Kidney (tissue), 13 donors: ENCODE measurements at regions not wholly inside any gene's neighbourhood (a gene's known extent, or its start where the extent isn't known, plus 50 kb on each side); places are given as distances from the start of the nearest gene placed in this dataset.

ENCODE experiments used
- DNase-seq, 5 donors: peaks; one replicate each; pipeline ENCODE4 v3.0.0-alpha.2; 2013 to 2020
- FAIRE-seq: peaks from 2 replicates; lab custom pipeline; 2012; peaks lifted over from hg19 to GRCh38; lab: Jason Lieb, UNC
- H3K27ac ChIP-seq, 2 donors: one replicate each; pipeline ENCODE4 v1.7.0; 2013; ENCODE audit warnings: low read depth in 2 of 2, low read length in 2 of 2, inconsistent platforms in 1 of 2
- H3K27me3 ChIP-seq: one replicate; pipeline ENCODE4 v1.7.1; 2013; ENCODE audit warnings: low read length, inconsistent platforms; ENCODE audit not compliant: control insufficient read depth, insufficient read depth
- H3K36me3 ChIP-seq, 3 donors: one replicate each; pipeline versions ENCODE4 v1.7.0 to v1.7.1; 2013; ENCODE audit warnings: low read length in 3 of 3, control low read depth in 1 of 3, inconsistent platforms in 1 of 3; ENCODE audit not compliant: insufficient read depth in 3 of 3, control insufficient read depth in 2 of 3
- H3K4me1 ChIP-seq, 3 donors: one replicate each; pipeline versions ENCODE4 v1.7.0 to v1.7.1; 2013; ENCODE audit warnings: low read length in 3 of 3, inconsistent platforms in 1 of 3, low read depth in 1 of 3; ENCODE audit not compliant: control insufficient read depth in 2 of 3, insufficient read depth in 2 of 3
- H3K4me3 ChIP-seq, 3 donors: one replicate each; pipeline versions ENCODE4 v1.7.0 to v1.8.1; 2013; ENCODE audit warnings: low read length in 3 of 3, control low read depth in 1 of 3, inconsistent platforms in 1 of 3
- H3K9ac ChIP-seq, 3 donors: one replicate each; pipeline versions ENCODE4 v1.7.0 to v1.7.1; 2013; ENCODE audit warnings: low read length in 3 of 3, control low read depth in 1 of 3, inconsistent platforms in 1 of 3
- H3K9me3 ChIP-seq, 3 donors: one replicate each; pipeline versions ENCODE4 v1.7.0 to v1.7.1; 2013; ENCODE audit warnings: low read length in 3 of 3, control low read depth in 1 of 3, inconsistent platforms in 1 of 3; ENCODE audit not compliant: control insufficient read depth in 2 of 3, insufficient read depth in 1 of 3
- CTCF ChIP-seq: IDR thresholded peaks from 3 replicates; pipeline ENCODE4 v1.5.1; 2012; ENCODE audit warnings: mild to moderate bottlenecking, moderate library complexity, borderline replicate concordance; ENCODE audit not compliant: insufficient read depth; ENCODE audit errors: extremely low read depth
- intact Hi-C: fragments of 100-400 bp; cut with DNase I; formaldehyde crosslinking; loops from one replicate; pipeline ENCODE4 v1.11.1; 2022
- donor health status: control.
- donor health status: control.
- donor health status: control.
- donor health status: control.
- donor health status: control.
- donor health status: DM: yes; HTN: yes; CAD: no.
- donor health status: Normal renal cell carcinoma (clear cell type).

GRCh38 chr20:11354846-11355245, 562.8 kb upstream of the BTBD3 start:
- Histone ChIP-seq H3K4me1 (no peaks in the 10 kb centered on the region), H3K36me3 (no peaks in the 10 kb centered on the region), H3K9me3 (no peaks in the 10 kb centered on the region), H3K27ac (no peak overlapping the region), H3K27me3 (no peaks in the 10 kb centered on the region), H3K9ac (no peak overlapping the region), H3K4me3 (no peak overlapping the region)
- FAIRE-seq (no peak), DNase-seq (no peak)
- intact Hi-C loops = no loop called here
- no peak for TF ChIP-seq CTCF

- FAIRE-seq (no peak), DNase-seq (no peak)
- Histone ChIP-seq H3K9me3 (no peaks in the 10 kb centered on the region), H3K9ac (no peak overlapping the region), H3K27ac (no peak overlapping the region), H3K36me3 (no peaks in the 10 kb centered on the region), H3K27me3 (no peaks in the 10 kb centered on the region), H3K4me3 (no peak overlapping the region), H3K4me1 (no peaks in the 10 kb centered on the region)
- no peak for TF ChIP-seq CTCF
- intact Hi-C loops = no loop called here
These were observed 562.3 kb upstream of the BTBD3 start for GRCh38 chr20:11355345-11355744.

GRCh38 chr20:11356061-11356460, 561.6 kb upstream of the BTBD3 start:
- no peak overlapping the region for H3K27ac ChIP-seq
- no peak for TF ChIP-seq CTCF
- no peak overlapping the region for H3K9ac ChIP-seq
- FAIRE-seq = no peak
- H3K4me1 ChIP-seq = no peaks in the 10 kb centered on the region
- no peaks in the 10 kb centered on the region for H3K36me3 ChIP-seq
- no peak for DNase-seq
- intact Hi-C loops = no loop called here
- no peaks in the 10 kb centered on the region for H3K27me3 ChIP-seq
- H3K9me3 ChIP-seq = no peaks in the 10 kb centered on the region
- H3K4me3 ChIP-seq = no peak overlapping the region

GRCh38 chr20:11362450-11362849, 555.2 kb upstream of the BTBD3 start:
- Histone ChIP-seq H3K27ac (no peak overlapping the region), H3K9ac (no peak overlapping the region), H3K4me1 (no peaks in the 10 kb centered on the region), H3K9me3 (no peaks in the 10 kb centered on the region), H3K4me3 (no peak overlapping the region), H3K27me3 (no peaks in the 10 kb centered on the region), H3K36me3 (no peaks in the 10 kb centered on the region)
- intact Hi-C loops = no loop called here
- TF ChIP-seq CTCF = no peak
- DNase-seq (no peak), FAIRE-seq (no peak)
